Ovary (tissue), 3 donors: ENCODE measurements at regions not wholly inside any gene's neighbourhood (a gene's known extent, or its start where the extent isn't known, plus 50 kb on each side); places are given as distances from the start of the nearest gene placed in this dataset.
"Not testable (repeated sequence)": the region's sequence is repeated elsewhere in the genome, so short reads cannot be mapped to it uniquely, and the experiment has no call there.

Source experiments
- CTCF ChIP-seq, 3 donors: fragments of 450-650 bp in 2 of 3; fragments of 200-600 bp in 1 of 3; IDR thresholded peaks; one replicate each; pipeline versions ENCODE4 v1.5.1 to v1.8.0; 2016 to 2022; ENCODE audit warnings: antibody characterized with exemption in 3 of 3, mild to moderate bottlenecking in 1 of 3
- EP300 ChIP-seq: sonication (generic); formaldehyde crosslinking; IDR thresholded peaks from one replicate; pipeline ENCODE4 v1.6.1; 2017; ENCODE audit warnings: antibody characterized with exemption
- POLR2A ChIP-seq: fragments of 450-650 bp; IDR thresholded peaks from one replicate; pipeline ENCODE4 v1.6.1; 2017; ENCODE audit warnings: antibody characterized with exemption, mild to moderate bottlenecking, moderate library complexity
- donor health status: DM: no; HTN: no; CAD: no.

- not testable (repeated sequence) for TF ChIP-seq CTCF (IDR thresholded peaks at IDR 0.05); POLR2A; EP300
Observed at GRCh38 chr21:9129741-9130140, 1391.6 kb upstream of the TPTE start.
